ENCODE measurements at regions not wholly inside any gene's neighbourhood (a gene's known extent, or its start where the extent isn't known, plus 50 kb on each side); places are given as distances from the start of the nearest gene placed in this dataset.

DNA sequence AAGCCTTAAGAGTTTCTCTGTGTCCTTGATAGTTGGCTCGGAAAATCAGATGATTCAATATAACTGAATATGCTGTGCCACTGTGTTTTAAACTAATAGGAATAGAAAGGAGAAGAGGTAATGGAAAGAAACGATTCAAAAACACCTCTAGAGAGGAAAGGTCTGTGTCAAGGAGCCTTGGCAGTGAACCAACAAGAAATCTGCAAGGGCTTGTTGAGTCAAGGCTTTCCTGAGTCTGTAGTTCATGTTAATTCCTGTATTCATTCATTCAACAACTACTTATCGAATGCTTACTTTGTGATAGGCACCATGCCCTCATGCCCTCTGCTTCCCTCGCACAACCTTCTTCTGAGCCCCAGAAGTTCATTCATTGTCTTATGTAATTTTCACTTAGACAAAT lies 336.0 kb downstream of the PDHA2 start:
- DNase-seq (ENCODE audit: low read depth), result no peak

DNA sequence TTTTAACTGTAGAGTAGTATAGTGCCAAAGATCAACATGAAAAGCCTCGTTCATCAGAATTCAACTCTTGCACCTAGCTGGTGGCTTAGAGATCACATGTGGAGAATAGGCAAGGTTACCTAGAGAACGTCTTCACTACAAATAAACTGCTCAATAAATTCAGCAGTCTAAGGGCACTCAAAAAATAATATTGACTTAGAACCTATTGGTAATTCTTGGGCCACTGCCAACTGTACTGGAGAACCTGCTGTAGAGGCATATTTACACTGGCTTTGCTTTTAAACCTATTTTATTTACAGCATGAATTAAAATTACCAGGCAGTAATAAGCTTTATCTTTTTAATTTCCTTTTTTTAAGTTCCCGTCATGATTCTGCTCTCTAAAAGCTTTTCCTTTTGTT lies 343.7 kb downstream of the PDHA2 start:
- DNase-seq (ENCODE audit: low read depth), result no peak

- DNase-seq (ENCODE audit: low read depth), result no peak
These were observed 346.7 kb downstream of the PDHA2 start for GRCh38 chr4:96186593-96186992.

DNA sequence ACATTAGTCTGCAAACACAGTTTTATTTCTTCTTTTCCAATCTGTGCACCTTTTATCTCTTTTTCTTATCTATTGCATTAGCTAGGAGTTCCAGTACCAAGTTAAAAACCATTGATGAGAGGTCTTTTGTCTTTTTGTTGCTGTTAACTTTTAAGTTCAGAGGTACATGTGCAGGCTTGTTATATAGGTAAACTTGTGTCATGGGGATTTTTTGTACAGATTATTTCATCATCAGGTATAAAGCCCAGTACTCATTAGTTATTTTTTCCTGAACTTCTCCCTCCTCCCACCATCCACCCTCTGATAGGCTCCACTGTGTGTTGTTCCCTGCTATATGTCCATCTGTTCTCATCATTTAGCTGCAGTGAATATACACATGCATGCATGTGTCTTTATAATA lies 349.9 kb downstream of the PDHA2 start:
- no peak for DNase-seq (ENCODE audit: low read depth)

- no peak for DNase-seq (ENCODE audit: low read depth)
These were observed 353.2 kb downstream of the PDHA2 start for GRCh38 chr4:96193061-96193460.

GRCh38 chr4:96194993-96195392 lies 355.1 kb downstream of the PDHA2 start:
- DNase-seq (ENCODE audit: low read depth), result no peak

- DNase-seq (ENCODE audit: low read depth), result no peak
These were observed 365.4 kb downstream of the PDHA2 start for GRCh38 chr4:96205143-96205936.

DNA sequence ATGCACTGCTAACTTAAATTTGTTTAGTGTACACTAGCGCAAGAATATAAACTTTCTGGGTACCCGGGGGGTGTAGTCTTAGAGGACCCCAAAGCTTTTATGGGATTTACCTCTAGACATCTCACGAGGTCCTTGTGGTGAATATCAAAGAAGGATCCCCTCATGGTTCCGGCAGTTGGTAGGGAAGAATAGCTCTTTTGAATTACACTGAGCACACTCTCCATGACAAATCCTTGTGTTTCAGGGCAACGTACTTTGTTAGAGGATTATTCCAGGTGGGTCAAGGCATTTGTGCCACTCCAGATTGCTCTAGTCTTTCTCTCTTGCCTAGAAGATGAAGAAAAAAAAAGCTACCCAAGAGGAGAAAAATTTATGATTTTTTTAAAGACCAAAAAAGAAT lies 387.6 kb downstream of the PDHA2 start:
- DNase-seq (ENCODE audit: low read depth), result no peak

- DNase-seq (ENCODE audit: low read depth), result no peak
These were observed 388.6 kb downstream of the PDHA2 start for GRCh38 chr4:96228463-96228862.

DNA sequence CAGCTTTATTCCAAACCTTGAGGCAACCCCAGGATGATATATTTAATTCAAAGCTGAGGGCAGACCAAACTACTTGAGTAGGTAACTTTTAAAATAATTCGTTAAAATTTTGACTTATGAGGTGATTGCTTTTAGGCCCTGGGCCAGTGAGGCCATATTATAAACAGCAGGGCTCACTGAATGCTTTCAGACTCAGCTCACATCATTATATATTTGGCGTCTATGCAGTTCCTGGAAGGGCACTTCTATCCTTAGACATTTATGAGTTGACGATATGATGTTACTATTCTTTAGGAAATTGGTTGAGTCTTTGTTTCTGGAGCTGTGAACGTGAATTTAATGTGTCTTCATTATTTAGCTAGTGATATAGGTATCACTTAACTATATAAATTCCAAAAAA lies 400.1 kb downstream of the PDHA2 start:
- no peak for DNase-seq (ENCODE audit: low read depth)

DNA sequence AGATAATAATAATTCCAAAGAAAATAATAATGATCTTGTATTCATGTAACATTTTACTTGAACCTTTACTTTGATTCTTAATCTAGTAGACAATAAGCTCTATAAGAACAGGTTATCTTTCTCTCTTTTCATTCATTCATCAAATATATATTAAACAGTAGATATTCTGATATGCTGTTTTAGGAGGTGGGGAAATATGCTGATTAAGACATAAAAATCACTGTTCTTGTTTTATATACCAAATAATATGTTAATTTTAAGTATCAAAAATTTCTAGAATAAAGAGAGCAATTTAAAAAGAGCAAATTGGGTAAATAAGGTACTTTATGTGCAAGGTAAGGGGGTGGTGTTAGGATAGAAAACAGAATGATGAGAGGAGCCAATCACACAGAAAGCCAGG lies 401.9 kb downstream of the PDHA2 start:
- DNase-seq (ENCODE audit: low read depth), result no peak

- no peak for DNase-seq (ENCODE audit: low read depth)
These were observed 407.2 kb downstream of the PDHA2 start for GRCh38 chr4:96247096-96247495.

- no peak for DNase-seq (ENCODE audit: low read depth)
These were observed 408.3 kb downstream of the PDHA2 start for GRCh38 chr4:96248225-96248624.

DNA sequence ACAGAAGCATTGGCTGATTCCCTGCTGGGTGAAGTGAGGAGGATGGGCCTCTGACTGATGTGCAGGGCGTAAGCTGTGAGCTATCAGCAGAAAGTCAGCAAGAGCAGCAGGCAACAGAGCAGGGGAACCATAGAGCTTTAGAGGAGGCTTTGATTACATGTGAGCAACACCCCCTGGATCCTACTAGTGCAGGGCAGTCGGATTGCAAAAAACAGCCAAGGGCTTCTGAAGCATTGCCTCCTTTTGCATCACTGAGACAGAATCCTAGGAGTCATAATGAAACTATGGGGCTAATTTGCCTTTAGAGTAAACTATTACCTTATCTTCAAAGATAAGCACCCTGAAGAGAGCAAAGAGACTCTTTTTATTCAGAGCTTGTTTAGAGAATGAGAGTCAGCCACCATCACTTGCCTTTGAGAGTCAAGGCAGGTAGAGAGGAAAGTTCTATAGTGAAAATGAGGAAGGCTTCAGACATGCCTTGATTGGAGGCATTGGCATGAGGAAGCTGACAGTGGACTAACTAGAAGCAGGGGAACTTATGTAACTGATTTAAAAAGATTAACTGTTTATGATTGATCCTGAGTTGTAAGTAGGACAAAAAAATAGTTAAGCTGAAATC lies 420.3 kb downstream of the PDHA2 start:
- DNase-seq (ENCODE audit: low read depth), result no peak

- no peak for DNase-seq (ENCODE audit: low read depth)
These were observed 422.2 kb downstream of the PDHA2 start for GRCh38 chr4:96262057-96262456.

DNA sequence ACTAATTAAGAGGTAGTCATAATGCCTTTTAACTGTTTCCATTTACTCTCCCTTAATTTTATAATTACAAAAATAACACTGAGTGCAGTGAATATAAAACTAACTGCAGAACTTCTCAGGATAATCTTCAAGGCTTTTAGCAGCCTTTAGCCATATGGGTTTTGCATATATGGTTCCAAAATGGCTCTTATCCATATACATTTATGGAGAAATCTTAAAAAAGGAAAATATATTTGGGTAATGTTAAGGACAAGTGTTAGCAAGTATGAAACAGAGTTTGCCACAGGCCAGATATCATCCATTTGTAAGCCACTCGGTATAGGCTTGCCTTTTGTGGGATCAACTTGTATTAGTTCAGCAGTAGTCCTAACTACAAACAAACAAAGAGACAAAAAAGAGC lies 423.4 kb downstream of the PDHA2 start:
- DNase-seq (ENCODE audit: low read depth), result no peak

- no peak for DNase-seq (ENCODE audit: low read depth)
These were observed 425.1 kb downstream of the PDHA2 start for GRCh38 chr4:96264941-96265463.

GRCh38 chr4:96293806-96294205 lies 453.9 kb downstream of the PDHA2 start:
- no peak for DNase-seq (ENCODE audit: low read depth)

DNA sequence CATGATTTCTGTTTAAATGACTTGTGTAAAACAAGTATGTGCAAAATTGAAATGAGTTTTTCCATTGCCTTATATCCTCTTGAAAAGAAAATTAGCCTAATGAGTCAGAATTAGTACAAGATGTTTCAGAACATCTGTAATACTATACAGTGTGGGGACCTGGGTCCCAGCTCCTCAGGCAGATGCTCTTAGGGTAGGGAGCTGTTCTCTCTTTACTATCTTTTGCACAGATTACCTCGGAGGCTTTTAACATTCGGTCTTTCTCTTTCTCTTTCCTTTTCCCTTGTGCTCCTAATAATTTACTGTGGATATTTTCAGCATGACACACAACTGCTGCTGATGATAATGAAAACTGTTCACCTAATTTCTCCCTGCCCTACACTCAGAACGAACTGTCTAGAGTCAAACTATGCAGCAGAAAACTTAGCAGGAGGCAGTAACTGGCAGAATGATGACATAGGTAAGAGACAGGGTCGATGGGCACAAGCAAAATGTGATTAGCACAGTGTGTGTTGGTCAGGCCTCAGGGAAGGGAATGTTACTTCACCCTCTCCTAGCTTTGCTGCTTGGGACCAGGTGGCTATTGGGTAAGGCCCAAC lies 455.3 kb downstream of the PDHA2 start:
- DNase-seq (ENCODE audit: low read depth), result no peak

GRCh38 chr4:96301715-96302114 lies 461.8 kb downstream of the PDHA2 start:
- no peak for DNase-seq (ENCODE audit: low read depth)

GRCh38 chr4:96305030-96305429 lies 465.1 kb downstream of the PDHA2 start:
- no peak for DNase-seq (ENCODE audit: low read depth)

DNA sequence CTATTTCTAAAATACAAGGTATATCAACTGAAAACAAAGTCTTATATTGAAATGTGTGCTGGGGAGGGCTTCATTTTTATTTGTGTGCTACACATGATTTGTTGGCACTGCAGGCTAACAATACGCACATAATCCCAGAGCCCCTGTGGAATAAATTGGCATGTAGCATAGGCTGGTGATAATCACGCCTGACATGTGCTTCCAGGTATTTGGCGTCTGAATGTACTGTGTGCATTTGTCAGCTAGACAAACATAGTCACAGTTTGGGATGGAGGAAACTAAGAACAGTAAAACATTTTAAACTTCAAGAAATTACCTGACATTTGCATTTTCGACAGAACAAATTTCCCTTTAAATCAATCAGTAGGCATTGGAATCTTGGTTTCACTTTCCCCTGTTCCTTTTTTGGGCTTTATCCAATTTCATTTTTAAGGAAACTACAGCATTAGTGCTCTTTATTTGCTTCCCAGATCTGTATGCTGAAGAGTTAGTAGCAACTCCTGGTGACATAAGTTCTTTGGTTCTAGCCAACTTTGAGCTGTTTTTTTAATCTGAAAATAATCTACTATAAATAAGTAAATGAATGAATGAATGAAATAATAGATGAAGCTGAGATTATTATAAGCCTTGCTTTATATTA lies 472.3 kb downstream of the PDHA2 start:
- DNase-seq (ENCODE audit: low read depth), result no peak

GRCh38 chr4:96315815-96316214 lies 475.9 kb downstream of the PDHA2 start:
- no peak for DNase-seq (ENCODE audit: low read depth)

All from GM04503 (cell line).